ENCODE measurements at regions not wholly inside any gene's neighbourhood (a gene's known extent, or its start where the extent isn't known, plus 50 kb on each side); places are given as distances from the start of the nearest gene placed in this dataset.
"Not testable (repeated sequence)": the region's sequence is repeated elsewhere in the genome, so short reads cannot be mapped to it uniquely, and the experiment has no call there.

GRCh38 chrX:79506001-79506400, 138.9 kb upstream of the ITM2A start:
- DNase-seq: no peak

- DNase-seq: no peak
Measured at GRCh38 chrX:79482686-79483085, 115.6 kb upstream of the ITM2A start.

- no peak for DNase-seq
Measured at GRCh38 chrX:79477691-79478090, 110.6 kb upstream of the ITM2A start.

GRCh38 chrX:79466636-79467035, 99.5 kb upstream of the ITM2A start:
- no peak for DNase-seq

GRCh38 chrX:79462458-79462857, 95.3 kb upstream of the ITM2A start:
- no peak for DNase-seq

DNA sequence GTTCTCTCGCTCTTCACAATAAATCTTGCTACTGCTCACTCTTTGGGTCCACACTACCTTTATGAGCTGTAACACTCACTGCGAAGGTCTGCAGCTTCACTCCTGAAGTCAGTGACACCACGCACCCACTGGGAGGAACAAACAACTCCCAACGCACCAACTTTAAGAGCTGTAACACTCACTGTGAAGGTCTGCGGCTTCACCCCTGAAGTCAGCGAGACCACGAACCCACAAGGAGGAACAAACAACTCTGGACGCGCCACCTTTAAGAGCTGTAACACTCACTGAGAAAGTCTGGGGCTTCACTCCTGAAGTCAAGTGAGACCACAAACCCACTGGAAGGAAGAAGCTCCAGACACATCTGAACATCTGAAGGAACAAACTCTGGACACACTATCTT, 89.5 kb upstream of the ITM2A start:
- not testable (repeated sequence) for DNase-seq

- no peak for DNase-seq
Measured at GRCh38 chrX:79452881-79453280, 85.7 kb upstream of the ITM2A start.

- DNase-seq: peak; percentile 58
Measured at GRCh38 chrX:79444694-79445210, 77.6 kb upstream of the ITM2A start.

GRCh38 chrX:79443121-79443520, 76.0 kb upstream of the ITM2A start:
- DNase-seq: no peak

DNA sequence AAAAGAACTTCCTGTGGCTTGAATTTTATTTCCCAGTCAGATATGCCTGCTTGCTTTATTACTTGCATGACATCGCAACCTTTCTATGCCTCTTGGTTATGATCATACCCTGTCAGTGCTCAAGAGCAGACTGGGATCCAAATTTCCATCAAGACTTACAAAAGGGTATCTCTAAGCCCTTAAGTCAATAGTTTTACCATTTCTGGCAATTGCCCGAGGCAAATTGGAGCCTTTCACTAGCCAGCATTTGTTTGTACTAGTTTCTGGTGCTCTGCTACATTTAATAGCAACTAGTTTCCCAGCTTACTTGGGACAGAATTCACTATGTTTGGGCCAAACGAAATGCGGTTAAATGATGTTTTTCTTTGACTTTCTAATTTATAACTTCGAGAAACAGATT, 73.2 kb upstream of the ITM2A start:
- DNase-seq: no peak

Data from tongue (tissue), 1 donor.